ENCODE measurements at regions not wholly inside any gene's neighbourhood (a gene's known extent, or its start where the extent isn't known, plus 50 kb on each side); places are given as distances from the start of the nearest gene placed in this dataset.

- ATAC-seq (no peak), DNase-seq (ENCODE audit: extremely low read depth in 1 of 4, low spot score in 3 of 4) (no peak), FAIRE-seq (no peak)
- Histone ChIP-seq H3K27ac (ENCODE audit: extremely low read depth, low read depth, low read length) (no peak overlapping the region), H3K79me2 (ENCODE audit: control insufficient read depth, insufficient read depth, low read length) (no peaks in the 10 kb centered on the region), H3K4me2 (ENCODE audit: insufficient read depth, low read length) (no peak overlapping the region), H3K36me3 (ENCODE audit: control insufficient read depth, insufficient read depth, low read length) (no peaks in the 10 kb centered on the region), H3K9me1 (ENCODE audit: control insufficient read depth, insufficient read depth, low read length) (no peaks in the 10 kb centered on the region), H2AFZ (ENCODE audit: low read depth, low read length) (no peak overlapping the region), H3K9me3 (replicated peaks; ENCODE audit: control insufficient read depth, insufficient read depth, low read depth, low read length) (no peaks in the 10 kb centered on the region), H3K9ac (ENCODE audit: insufficient read depth in 1 of 2, low read depth in 2 of 2, low read length in 2 of 2) (no peak overlapping the region), H3K27me3 (ENCODE audit: control insufficient read depth in 2 of 2, insufficient read depth in 2 of 2, low read length in 2 of 2) (no peaks in the 10 kb centered on the region; a peak in 1 of 5 replicates), H3K4me3 (no peak overlapping the region), H4K20me1 (replicated peaks; ENCODE audit: control insufficient read depth, insufficient read depth, low read length) (no peaks in the 10 kb centered on the region), H3K4me1 (replicated peaks in 1 of 2; ENCODE audit: control insufficient read depth in 2 of 2, insufficient read depth in 2 of 2, low read length in 2 of 2) (peaks cover 0 to 3% of the 10 kb centered on the region in 2 experiments; a peak in 2 of 5 replicates)
- peak; percentile 54; the same call in 1 of the 2 replicates for TF ChIP-seq ZNF316 (IDR thresholded peaks at IDR 0.05)
- TF ChIP-seq PYGO2 (tag; IDR thresholded peaks at IDR 0.05): no peak
- TF ChIP-seq CHD1 (IDR thresholded peaks at IDR 0.05; ENCODE audit: low read length): no peak
- peak; percentile 40 for TF ChIP-seq MAFG (tag; conservative IDR thresholded peaks at IDR 0.05)
- TF ChIP-seq C11orf30 (IDR thresholded peaks at IDR 0.05; ENCODE audit: low read depth): 0 out of 2 replicates have a peak, but pooled peaks have one; percentile 41
- ChIA-PET CTCF (ENCODE audit: low intra/inter-chr PET ratio) (no interaction called here), POLR2A (no interaction called here)
- WGBS (ENCODE audit: insufficient coverage, low coverage, missing lambda C conversion rate): 0% methylated on average over 3 of the region's 3 CpGs
- intact Hi-C loops (cut with micrococcal nuclease) (no loop called here), in situ Hi-C loops (cut with MboI) (no loop called here)
- no TSS peak for BruUV-seq (replicated peaks)
Observed at GRCh38 chr11:15667127-15667725, 552.5 kb downstream of the INSC start.

- ATAC-seq (no peak), DNase-seq (ENCODE audit: extremely low read depth in 1 of 4, low spot score in 3 of 4) (no peak), FAIRE-seq (no peak)
- Histone ChIP-seq H4K20me1 (replicated peaks; ENCODE audit: control insufficient read depth, insufficient read depth, low read length) (no peaks in the 10 kb centered on the region), H3K9me3 (replicated peaks; ENCODE audit: control insufficient read depth, insufficient read depth, low read depth, low read length) (no peaks in the 10 kb centered on the region), H3K36me3 (ENCODE audit: control insufficient read depth, insufficient read depth, low read length) (no peaks in the 10 kb centered on the region), H3K4me3 (no peak overlapping the region), H3K4me2 (ENCODE audit: insufficient read depth, low read length) (no peak overlapping the region), H2AFZ (ENCODE audit: low read depth, low read length) (no peak overlapping the region), H3K79me2 (ENCODE audit: control insufficient read depth, insufficient read depth, low read length) (no peaks in the 10 kb centered on the region), H3K9me1 (ENCODE audit: control insufficient read depth, insufficient read depth, low read length) (no peaks in the 10 kb centered on the region), H3K27me3 (ENCODE audit: control insufficient read depth in 2 of 2, insufficient read depth in 2 of 2, low read length in 2 of 2) (no peaks in the 10 kb centered on the region; a peak in 1 of 5 replicates), H3K4me1 (replicated peaks in 1 of 2; ENCODE audit: control insufficient read depth in 2 of 2, insufficient read depth in 2 of 2, low read length in 2 of 2) (peaks cover 0 to 3% of the 10 kb centered on the region in 2 experiments; a peak in 2 of 5 replicates), H3K9ac (ENCODE audit: insufficient read depth in 1 of 2, low read depth in 2 of 2, low read length in 2 of 2) (no peak overlapping the region), H3K27ac (ENCODE audit: extremely low read depth, low read depth, low read length) (no peak overlapping the region)
- TF ChIP-seq ZNF444 (CRISPR knock-in tag; IDR thresholded peaks at IDR 0.05) (no peak), DIDO1 (tag; IDR thresholded peaks at IDR 0.05; ENCODE audit: low read depth) (no peak), ZNF3 (CRISPR knock-in tag; IDR thresholded peaks at IDR 0.05) (no peak), ZNF75A (CRISPR knock-in tag; IDR thresholded peaks at IDR 0.05) (no peak), WHSC1 (IDR thresholded peaks at IDR 0.05; ENCODE audit: low read length) (no peak)
- ChIA-PET CTCF (ENCODE audit: low intra/inter-chr PET ratio) (no interaction called here), POLR2A (no interaction called here)
- WGBS (ENCODE audit: insufficient coverage, low coverage, missing lambda C conversion rate): 0% methylated on average over 3 of the region's 3 CpGs
- intact Hi-C loops (cut with micrococcal nuclease): no loop called here
- no TSS peak for BruUV-seq (replicated peaks)
- in situ Hi-C loops (cut with MboI): no loop called here
Observed at GRCh38 chr11:15668718-15669117, 554.0 kb downstream of the INSC start.
